Femur (tissue), 1 donor: ENCODE measurements at regions not wholly inside any gene's neighbourhood (a gene's known extent, or its start where the extent isn't known, plus 50 kb on each side); places are given as distances from the start of the nearest gene placed in this dataset.

Experiments used
- DNase-seq: peaks from one replicate; pipeline ENCODE4 v3.0.0-alpha.2; 2017

GRCh38 chr1:47555841-47556560 is 118.2 kb downstream of the FOXD2 start:
- DNase-seq = peak; percentile 65

- no peak for DNase-seq
Measured at GRCh38 chr1:47557066-47557465, 119.2 kb downstream of the FOXD2 start.

- peak; percentile 60 for DNase-seq
Measured at GRCh38 chr1:47558601-47559593, 121.1 kb downstream of the FOXD2 start.

GRCh38 chr1:47559944-47560695 is 122.3 kb downstream of the FOXD2 start:
- DNase-seq = no peak

- no peak for DNase-seq
Measured at GRCh38 chr1:47561523-47562007, 123.7 kb downstream of the FOXD2 start.

- no peak for DNase-seq
Measured at GRCh38 chr1:47562147-47562546, 124.3 kb downstream of the FOXD2 start.

- no peak for DNase-seq
Measured at GRCh38 chr1:47562799-47563198, 125.0 kb downstream of the FOXD2 start.

GRCh38 chr1:47563201-47563600 is 125.4 kb downstream of the FOXD2 start:
- no peak for DNase-seq

- DNase-seq = no peak
Measured at GRCh38 chr1:47564570-47564969, 126.7 kb downstream of the FOXD2 start.

GRCh38 chr1:47565092-47565491 is 127.2 kb downstream of the FOXD2 start:
- no peak for DNase-seq

GRCh38 chr1:47565676-47566075 is 127.8 kb downstream of the FOXD2 start:
- no peak for DNase-seq

GRCh38 chr1:47568763-47569162 is 130.9 kb downstream of the FOXD2 start:
- peak; percentile 78 for DNase-seq

- DNase-seq = no peak
Measured at GRCh38 chr1:47569261-47569660, 131.4 kb downstream of the FOXD2 start.

GRCh38 chr1:47569681-47570470 is 132.0 kb downstream of the FOXD2 start:
- peak; percentile 54 for DNase-seq

- no peak for DNase-seq
Measured at GRCh38 chr1:47571161-47571560, 133.3 kb downstream of the FOXD2 start.

GRCh38 chr1:47571952-47572351 is 134.1 kb downstream of the FOXD2 start:
- DNase-seq = no peak

- DNase-seq = no peak
Measured at GRCh38 chr1:47572731-47573430, 135.0 kb downstream of the FOXD2 start.

GRCh38 chr1:47574451-47575165 is 136.8 kb downstream of the FOXD2 start:
- no peak for DNase-seq

- no peak for DNase-seq
Measured at GRCh38 chr1:47575855-47576757, 138.3 kb downstream of the FOXD2 start.

GRCh38 chr1:47576758-47577115 is 138.9 kb downstream of the FOXD2 start:
- no peak for DNase-seq
